ENCODE measurements at regions not wholly inside any gene's neighbourhood (a gene's known extent, or its start where the extent isn't known, plus 50 kb on each side); places are given as distances from the start of the nearest gene placed in this dataset.

- Histone ChIP-seq H3K36me3 (ENCODE audit: control insufficient read depth, insufficient read depth, low read length) (no peaks in the 10 kb centered on the region), H3K9me3 (ENCODE audit: control insufficient read depth, insufficient read depth, low read depth, low read length) (no peaks in the 10 kb centered on the region), H3K27ac (ENCODE audit: low read length) (no peak overlapping the region), H3K27me3 (ENCODE audit: control insufficient read depth, insufficient read depth, low read length) (no peaks in the 10 kb centered on the region), H3K4me1 (ENCODE audit: control insufficient read depth, insufficient read depth, low read length) (no peaks in the 10 kb centered on the region), H3K4me3 (ENCODE audit: low read depth in 2 of 2, low read length in 2 of 2) (no peak overlapping the region)
- TF ChIP-seq POLR2AphosphoS5 (IDR thresholded peaks at IDR 0.05; ENCODE audit: low read depth, low read length) (no peak), SIN3A (IDR thresholded peaks at IDR 0.05; ENCODE audit: borderline replicate concordance, insufficient read depth, low read depth, low read length) (no peak), CTCF (IDR thresholded peaks at IDR 0.05) (no peak), REST (IDR thresholded peaks at IDR 0.05; ENCODE audit: insufficient read depth in 1 of 2, low read depth in 2 of 2, low read length in 1 of 2) (no peak), TCF7L2 (IDR thresholded peaks at IDR 0.05; ENCODE audit: low read depth, low read length) (no peak)
- ATAC-seq (no peak), DNase-seq (ENCODE audit: low read depth, low spot score) (no peak)
- no TSS peak for BruUV-seq (replicated peaks)
- intact Hi-C loops (cut with micrococcal nuclease; ENCODE audit: unreplicated experiment): loop anchor here (10.0 kb wide), 1 partner anchor 51 kb away; no protein-coding TSS in a partner anchor
- ChIA-PET CTCF (no interaction called here), POLR2A (no interaction called here)
- in situ Hi-C loops (cut with HindIII; ENCODE audit: low pct_unique_long_range_greater_than_20kb, low sequenced_read_pairs): no loop called here
Observed at GRCh38 chr16:35725949-35726348, 2266.5 kb downstream of the TP53TG3F start.

- intact Hi-C loops (cut with micrococcal nuclease; ENCODE audit: unreplicated experiment) (no loop called here), in situ Hi-C loops (cut with HindIII; ENCODE audit: low pct_unique_long_range_greater_than_20kb, low sequenced_read_pairs) (no loop called here)
- ChIA-PET CTCF (no interaction called here), POLR2A (no interaction called here)
- Histone ChIP-seq H3K4me1 (ENCODE audit: control insufficient read depth, insufficient read depth, low read length) (no peaks in the 10 kb centered on the region), H3K27ac (ENCODE audit: low read length) (no peak overlapping the region), H3K27me3 (ENCODE audit: control insufficient read depth, insufficient read depth, low read length) (no peaks in the 10 kb centered on the region), H3K36me3 (ENCODE audit: control insufficient read depth, insufficient read depth, low read length) (no peaks in the 10 kb centered on the region), H3K9me3 (ENCODE audit: control insufficient read depth, insufficient read depth, low read depth, low read length) (no peaks in the 10 kb centered on the region), H3K4me3 (ENCODE audit: low read depth in 2 of 2, low read length in 2 of 2) (no peak overlapping the region)
- no peak for TF ChIP-seq POLR2AphosphoS5 (IDR thresholded peaks at IDR 0.05; ENCODE audit: low read depth, low read length)
- TF ChIP-seq REST (IDR thresholded peaks at IDR 0.05; ENCODE audit: insufficient read depth in 1 of 2, low read depth in 2 of 2, low read length in 1 of 2): no peak
- TF ChIP-seq CTCF (IDR thresholded peaks at IDR 0.05): no peak
- no peak for TF ChIP-seq TCF7L2 (IDR thresholded peaks at IDR 0.05; ENCODE audit: low read depth, low read length)
- no peak for TF ChIP-seq SIN3A (IDR thresholded peaks at IDR 0.05; ENCODE audit: borderline replicate concordance, insufficient read depth, low read depth, low read length)
- ATAC-seq (no peak), DNase-seq (ENCODE audit: low read depth, low spot score) (no peak)
- BruUV-seq (replicated peaks): no TSS peak
Observed at GRCh38 chr16:35730251-35730650, 2270.8 kb downstream of the TP53TG3F start.

Data from Panc1 (cell line).